HG03175 (cell line): ENCODE measurements at regions not wholly inside any gene's neighbourhood (a gene's known extent, or its start where the extent isn't known, plus 50 kb on each side); places are given as distances from the start of the nearest gene placed in this dataset.
"Not testable (repeated sequence)": the region's sequence is repeated elsewhere in the genome, so short reads cannot be mapped to it uniquely, and the experiment has no call there.

Experiments used
- ATAC-seq: cut with Tn5 transposase; IDR thresholded peaks from one replicate; pipeline ENCODE4 v1.9.1; 2021; ENCODE audit warnings: mild to moderate bottlenecking, moderate library complexity; ENCODE audit not compliant: unreplicated experiment

GRCh38 chr7:48992816-48993215 is 68.5 kb downstream of the CDC14C start:
- ATAC-seq, result no peak

- peak; percentile 96 for ATAC-seq
Observed at GRCh38 chr7:49001610-49002033, 77.3 kb downstream of the CDC14C start.

GRCh38 chr7:49010717-49011116 is 86.4 kb downstream of the CDC14C start:
- no peak for ATAC-seq

DNA sequence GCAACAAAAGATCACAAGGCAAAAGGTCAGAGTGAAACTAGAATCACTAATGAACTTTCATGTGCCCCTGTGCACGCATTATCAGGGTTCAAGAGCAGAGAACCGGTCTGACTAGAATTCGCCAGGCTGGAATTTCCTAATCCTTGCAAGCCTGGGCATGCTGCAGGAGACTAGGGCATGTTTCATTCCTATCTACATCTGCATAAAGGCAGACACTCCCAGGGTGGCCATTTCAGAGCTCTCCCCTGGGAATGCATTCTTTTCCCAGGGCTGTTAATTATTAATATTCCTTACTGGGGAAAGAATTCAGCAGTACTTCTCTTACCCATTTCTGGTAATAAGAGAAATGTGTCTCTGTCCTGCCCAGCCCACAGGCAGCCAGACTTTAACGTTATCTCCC is 90.5 kb downstream of the CDC14C start:
- no peak for ATAC-seq

DNA sequence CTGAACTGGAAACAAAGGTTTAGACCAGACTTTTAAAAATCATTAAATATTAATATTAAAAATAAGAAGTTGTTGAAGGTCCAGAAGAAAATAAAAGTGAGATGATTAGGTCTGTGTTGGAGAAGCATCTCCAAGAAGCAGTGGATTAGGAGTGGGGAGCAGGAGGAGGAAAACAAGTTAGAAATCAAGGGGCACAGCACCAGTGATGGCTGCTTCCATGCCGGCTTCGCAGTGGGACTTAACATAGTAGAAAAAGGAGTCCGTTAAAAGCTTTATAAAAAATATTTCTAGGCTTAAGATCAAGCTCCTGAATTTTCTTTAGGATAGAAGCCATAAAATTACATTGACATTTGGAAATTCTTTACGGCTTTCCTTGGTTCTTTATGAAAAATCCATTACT is 95.8 kb downstream of the CDC14C start:
- no peak for ATAC-seq

- ATAC-seq, result no peak
Observed at GRCh38 chr7:49022448-49022847, 98.1 kb downstream of the CDC14C start.

GRCh38 chr7:49023345-49024328 is 99.3 kb downstream of the CDC14C start:
- ATAC-seq, result no peak

- no peak for ATAC-seq
Observed at GRCh38 chr7:49030221-49030620, 105.9 kb downstream of the CDC14C start.

GRCh38 chr7:49033140-49033539 is 108.8 kb downstream of the CDC14C start:
- not testable (repeated sequence) for ATAC-seq

GRCh38 chr7:49037346-49038210 is 113.2 kb downstream of the CDC14C start:
- no peak for ATAC-seq

- ATAC-seq, result no peak
Observed at GRCh38 chr7:49038821-49039358, 114.5 kb downstream of the CDC14C start.

GRCh38 chr7:49060743-49061142 is 136.4 kb downstream of the CDC14C start:
- ATAC-seq, result no peak

GRCh38 chr7:49074538-49074937 is 150.2 kb downstream of the CDC14C start:
- no peak for ATAC-seq

- no peak for ATAC-seq
Observed at GRCh38 chr7:49080896-49081475, 156.6 kb downstream of the CDC14C start.

DNA sequence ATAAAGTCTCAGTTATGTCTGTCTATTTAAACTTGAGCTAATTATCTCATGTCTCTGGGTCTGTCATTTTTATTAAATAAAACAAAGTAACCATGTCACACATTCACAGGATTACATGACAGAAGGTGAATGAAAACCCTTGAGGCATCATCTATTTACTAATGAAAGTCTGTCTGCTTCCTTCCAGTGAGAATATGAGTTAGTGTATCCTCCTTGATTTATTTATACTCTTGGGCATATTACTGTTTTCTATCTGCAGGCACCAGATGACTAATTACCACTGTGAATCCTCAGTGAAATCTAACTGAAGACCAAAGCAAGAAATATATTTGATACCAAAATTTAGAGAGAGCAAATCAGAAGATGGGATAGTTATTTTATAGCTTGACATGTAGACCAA is 163.7 kb downstream of the CDC14C start:
- ATAC-seq, result no peak

DNA sequence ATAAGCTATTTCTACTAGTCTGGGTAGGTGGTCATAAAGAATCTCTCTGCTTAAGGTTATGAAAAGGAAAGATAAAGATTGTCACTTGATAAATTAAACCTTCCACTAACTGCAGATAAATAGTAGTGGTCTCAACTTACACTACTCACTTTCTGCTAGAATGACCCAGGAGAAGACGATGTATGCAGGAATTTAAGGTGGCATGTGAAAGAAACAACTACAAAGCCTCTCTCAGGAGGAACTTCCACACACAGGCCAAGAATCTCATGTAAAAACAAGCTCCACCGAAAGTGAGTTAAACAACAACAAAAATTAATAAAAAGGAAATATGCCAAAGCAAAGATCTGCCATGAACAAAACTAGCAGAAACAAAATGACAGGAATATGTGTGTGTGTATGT is 165.4 kb downstream of the CDC14C start:
- no peak for ATAC-seq

GRCh38 chr7:49091089-49091488 is 166.7 kb downstream of the CDC14C start:
- no peak for ATAC-seq

- no peak for ATAC-seq
Observed at GRCh38 chr7:49091519-49091918, 167.2 kb downstream of the CDC14C start.

- ATAC-seq, result no peak
Observed at GRCh38 chr7:49093218-49093617, 168.9 kb downstream of the CDC14C start.

DNA sequence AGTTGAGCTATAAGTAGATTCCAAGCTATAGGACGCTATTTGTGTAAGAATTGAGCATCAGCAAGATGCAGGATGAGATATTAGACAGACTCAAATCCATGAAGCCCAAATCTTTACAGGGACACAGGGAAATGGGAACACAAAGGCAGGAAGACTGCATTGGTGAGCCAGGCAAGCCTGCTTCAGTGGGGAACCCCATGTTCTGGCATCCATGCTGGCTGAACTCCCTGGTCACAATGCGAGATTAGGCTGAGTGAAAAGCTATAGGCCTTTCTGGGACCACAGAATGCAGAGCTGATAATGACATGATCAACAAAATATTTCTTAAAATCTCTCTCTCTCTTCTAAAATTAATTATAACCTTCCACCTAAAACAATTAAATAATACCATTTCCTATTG is 170.5 kb downstream of the CDC14C start:
- no peak for ATAC-seq
